22Rv1 (cell line): ENCODE measurements at regions not wholly inside any gene's neighbourhood (a gene's known extent, or its start where the extent isn't known, plus 50 kb on each side); places are given as distances from the start of the nearest gene placed in this dataset.

Source experiments
- H3K27ac ChIP-seq: fragments of 450-650 bp; 2 replicates; pipeline ENCODE4 v1.5.1; 2017
- CTCF ChIP-seq: fragments of 450-650 bp; IDR thresholded peaks from 2 replicates; pipeline ENCODE4 v1.5.1; 2017; ENCODE audit warnings: mild to moderate bottlenecking
- ZFX ChIP-seq: fragments of 450-650 bp; IDR thresholded peaks from 2 replicates; pipeline ENCODE4 v1.6.1; 2017; ENCODE audit warnings: antibody characterized with exemption, borderline replicate concordance

DNA sequence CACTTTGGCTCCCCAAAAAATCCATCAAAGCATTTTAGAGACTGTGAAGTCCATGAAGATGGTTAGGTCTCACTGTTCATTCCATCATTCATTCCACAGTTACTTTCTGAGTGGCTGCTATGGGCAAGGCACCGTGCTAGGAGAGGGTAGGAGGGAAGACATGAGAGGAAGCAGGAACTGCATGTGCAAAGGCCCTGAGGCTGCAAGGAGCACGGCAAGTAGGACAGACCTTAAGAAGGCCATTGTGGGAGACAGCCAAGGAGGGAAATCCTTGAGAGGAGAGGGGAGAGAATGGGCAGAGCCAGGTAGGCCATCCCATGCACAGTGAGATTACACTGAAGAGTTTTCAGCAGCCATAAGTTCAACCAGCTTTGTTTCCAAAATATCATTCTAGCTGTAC lies 196.2 kb upstream of the DYNLRB2 start:
- H3K27ac ChIP-seq, result no peak overlapping the region
- no peak for TF ChIP-seq ZFX
- TF ChIP-seq CTCF, result no peak

- TF ChIP-seq ZFX (no peak), CTCF (no peak)
Observed at GRCh38 chr16:80341263-80341662, 199.5 kb upstream of the DYNLRB2 start.

GRCh38 chr16:80337786-80338185 lies 203.0 kb upstream of the DYNLRB2 start:
- TF ChIP-seq ZFX (no peak), CTCF (no peak)
- no peak overlapping the region for H3K27ac ChIP-seq

More at GRCh38 chr16:80341263-80341662, 199.5 kb upstream of the DYNLRB2 start:
- H3K27ac ChIP-seq, result no peak overlapping the region

- TF ChIP-seq CTCF, result no peak
- TF ChIP-seq ZFX, result no peak
- no peak overlapping the region for H3K27ac ChIP-seq
Observed at GRCh38 chr16:80330803-80331202, 210.0 kb upstream of the DYNLRB2 start.

GRCh38 chr16:80330150-80330549 lies 210.6 kb upstream of the DYNLRB2 start:
- no peak overlapping the region for H3K27ac ChIP-seq
- TF ChIP-seq ZFX, result no peak
- no peak for TF ChIP-seq CTCF

DNA sequence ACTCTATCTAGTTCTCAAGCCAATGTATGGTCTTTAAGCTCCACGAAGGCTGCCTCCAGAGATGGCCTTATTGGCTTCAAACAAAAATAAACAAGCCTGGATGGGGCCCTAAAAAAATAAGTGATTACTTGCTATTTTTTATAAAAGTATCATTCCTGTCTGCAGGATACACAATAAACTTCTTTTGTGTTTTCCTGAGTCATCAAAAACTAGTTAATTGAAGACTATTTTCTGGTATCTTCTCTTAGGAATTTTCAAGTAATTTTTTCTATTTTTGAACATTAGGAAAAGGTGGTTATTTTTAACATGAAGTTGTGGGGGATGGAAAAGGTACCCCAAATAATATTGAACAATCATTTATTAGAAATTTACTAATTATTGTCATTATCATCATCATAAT lies 213.1 kb upstream of the DYNLRB2 start:
- no peak for TF ChIP-seq ZFX
- no peak for TF ChIP-seq CTCF
- no peak overlapping the region for H3K27ac ChIP-seq

GRCh38 chr16:80324371-80324770 lies 216.4 kb upstream of the DYNLRB2 start:
- no peak overlapping the region for H3K27ac ChIP-seq
- TF ChIP-seq CTCF (no peak), ZFX (no peak)
